GM23248 (cell line): ENCODE measurements at regions not wholly inside any gene's neighbourhood (a gene's known extent, or its start where the extent isn't known, plus 50 kb on each side); places are given as distances from the start of the nearest gene placed in this dataset.

Experiments
- DNase-seq: peaks from one replicate; pipeline ENCODE4 v3.0.0-alpha.2; 2015
- H2AFZ ChIP-seq: fragments of 200-600 bp; sonication (generic); 2 replicates; pipeline ENCODE4 v1.6.1; 2016; ENCODE audit warnings: antibody characterized with exemption
- H3F3A ChIP-seq: fragments of 200-600 bp; sonication (generic); 2 replicates; pipeline ENCODE4 v1.6.1; 2016; ENCODE audit warnings: mild to moderate bottlenecking, antibody characterized with exemption, mixed run types; ENCODE audit not compliant: insufficient read depth
- H3K27ac ChIP-seq: fragments of 200-600 bp; sonication (generic); 2 replicates; pipeline ENCODE4 v1.5.1; 2016; ENCODE audit warnings: mild to moderate bottlenecking
- H3K27me3 ChIP-seq: fragments of 200-600 bp; sonication (generic); replicated peaks from 2 replicates; pipeline ENCODE4 v1.6.1; 2016; ENCODE audit warnings: mild to moderate bottlenecking; ENCODE audit not compliant: insufficient read depth
- H3K36me3 ChIP-seq: fragments of 200-600 bp; sonication (generic); 2 replicates; pipeline ENCODE4 v1.6.1; 2016; ENCODE audit warnings: low read depth, mild to moderate bottlenecking
- H3K4me1 ChIP-seq: fragments of 200-600 bp; sonication (generic); 2 replicates; pipeline ENCODE4 v1.6.1; 2016; ENCODE audit warnings: mild to moderate bottlenecking; ENCODE audit not compliant: insufficient read depth
- H3K4me2 ChIP-seq: fragments of 200-600 bp; sonication (generic); one replicate; pipeline ENCODE4 v1.6.1; 2016; ENCODE audit warnings: mild to moderate bottlenecking; ENCODE audit not compliant: unreplicated experiment
- H3K4me3 ChIP-seq: fragments of 200-600 bp; sonication (generic); 2 replicates; pipeline ENCODE4 v1.5.1; 2016; ENCODE audit warnings: mild to moderate bottlenecking
- H3K79me2 ChIP-seq: fragments of 200-600 bp; sonication (generic); 2 replicates; pipeline ENCODE4 v1.6.1; 2016; ENCODE audit warnings: mild to moderate bottlenecking; ENCODE audit not compliant: insufficient read depth
- H3K9ac ChIP-seq: fragments of 200-600 bp; sonication (generic); 2 replicates; pipeline ENCODE4 v1.6.1; 2016; ENCODE audit warnings: mild to moderate bottlenecking
- H3K9me2 ChIP-seq: fragments of 200-600 bp; sonication (generic); 2 replicates; pipeline ENCODE4 v1.6.1; 2016; ENCODE audit warnings: mixed run types, mild to moderate bottlenecking, moderate library complexity; ENCODE audit not compliant: insufficient read depth
- H3K9me3 ChIP-seq: fragments of 200-600 bp; sonication (generic); one replicate; pipeline ENCODE4 v1.6.1; 2017; ENCODE audit warnings: low read depth
- H4K20me1 ChIP-seq: fragments of 200-600 bp; sonication (generic); 2 replicates; pipeline ENCODE4 v1.6.0; 2016; ENCODE audit not compliant: insufficient read depth
- EZH2 ChIP-seq: fragments of 200-600 bp; sonication (generic); IDR thresholded peaks from 2 replicates; pipeline ENCODE4 v1.6.1; 2018; ENCODE audit warnings: antibody characterized with exemption, mild to moderate bottlenecking; ENCODE audit not compliant: insufficient read depth, poor library complexity, severe bottlenecking
- EZH2phosphoT487 ChIP-seq: fragments of 200-600 bp; sonication (generic); IDR thresholded peaks from 2 replicates; pipeline ENCODE4 v1.6.1; 2018; ENCODE audit warnings: antibody characterized with exemption, moderate library complexity, mild to moderate bottlenecking, low read depth; ENCODE audit not compliant: insufficient read depth
- WGBS, 2 experiments: methylation state at CpG; one replicate each; pipeline ENCODE4 v1.1.6; 2015 to 2017; ENCODE audit warnings: low lambda C conversion rate in 2 of 2, low coverage in 1 of 2; ENCODE audit errors: missing lambda C conversion rate in 2 of 2; 5-methylcytosine and 5-hydroxymethylcytosine counted together
- in situ Hi-C: fragments of 300-500 bp; cut with MboI; formaldehyde crosslinking; loops from 2 replicates; pipeline ENCODE4 v1.15.0; 2020

DNA sequence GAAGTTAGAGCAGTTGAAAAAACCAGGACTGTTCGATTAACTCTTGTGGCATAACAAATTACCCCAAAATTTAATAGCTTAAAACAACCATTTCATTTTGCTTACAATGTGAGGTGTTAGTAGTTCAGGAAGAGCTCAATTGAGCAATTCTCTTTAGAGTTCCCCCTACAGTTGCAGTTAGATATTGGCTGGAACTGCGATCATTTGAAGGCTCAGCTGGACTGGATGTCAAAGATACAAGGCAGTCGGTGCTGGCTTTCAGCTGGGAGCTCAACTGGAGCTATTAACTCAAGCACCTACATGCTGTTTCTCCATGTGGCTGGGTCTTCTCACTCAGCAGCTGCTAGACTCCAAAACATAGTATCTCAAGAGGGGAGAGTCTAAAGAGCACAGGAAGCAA is 96.0 kb upstream of the LOC128125822 start:
- no peaks in the 10 kb centered on the region for H3K9me3 ChIP-seq
- H3K79me2 ChIP-seq, result no peaks in the 10 kb centered on the region
- 14 to 20% methylated on average over 3 of the region's 3 CpGs for WGBS, 2 experiments
- in situ Hi-C loops, result no loop called here
- no peak overlapping the region for H2AFZ ChIP-seq
- no peaks in the 10 kb centered on the region for H3F3A ChIP-seq
- no peak overlapping the region for H3K27ac ChIP-seq
- H4K20me1 ChIP-seq, result no peaks in the 10 kb centered on the region
- H3K4me1 ChIP-seq, result no peaks in the 10 kb centered on the region
- TF ChIP-seq EZH2phosphoT487 (no peak), EZH2 (no peak)
- H3K4me2 ChIP-seq, result no peak overlapping the region
- DNase-seq, result no peak
- no peaks in the 10 kb centered on the region for H3K9me2 ChIP-seq
- no peak overlapping the region for H3K9ac ChIP-seq
- no peaks in the 10 kb centered on the region for H3K36me3 ChIP-seq
- H3K4me3 ChIP-seq, result no peak overlapping the region
- H3K27me3 ChIP-seq, result 0 out of 2 replicates have a peak, but pooled peaks cover 4% of the 10 kb centered on the region

DNA sequence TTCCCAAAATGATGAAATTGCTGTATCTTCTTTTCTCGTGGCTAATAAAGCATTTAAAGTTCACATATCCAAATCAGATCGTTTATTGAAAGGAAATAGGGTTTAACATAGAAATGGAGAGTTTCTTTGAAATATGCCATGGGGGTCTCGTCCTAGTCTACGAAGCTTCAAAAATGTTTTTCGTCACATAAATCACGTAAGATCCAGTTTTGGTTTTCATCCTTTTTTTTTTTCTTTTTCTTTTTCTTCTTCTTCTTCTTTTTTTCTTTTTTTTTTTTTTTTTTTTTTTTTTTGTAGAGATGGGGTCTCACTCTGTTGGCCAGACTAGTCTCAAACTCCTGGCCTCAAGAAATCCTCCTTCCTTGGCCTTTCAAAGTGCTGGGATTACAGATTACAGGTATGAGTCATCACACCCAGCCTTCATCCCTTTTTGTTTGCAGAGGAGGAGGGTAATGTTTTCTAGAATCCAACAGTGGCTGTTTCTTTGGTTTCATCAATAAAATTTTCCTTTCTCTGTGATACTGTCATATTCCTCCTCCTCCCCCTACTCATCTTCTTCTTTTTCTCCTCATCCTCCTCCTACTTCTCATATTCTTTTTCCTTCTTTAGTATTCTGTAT is 94.7 kb upstream of the LOC128125822 start:
- Histone ChIP-seq H2AFZ (no peak overlapping the region), H4K20me1 (no peaks in the 10 kb centered on the region), H3K27ac (no peak overlapping the region), H3K9me3 (no peaks in the 10 kb centered on the region), H3K27me3 (0 out of 2 replicates have a peak, but pooled peaks cover 4% of the 10 kb centered on the region), H3K9ac (no peak overlapping the region), H3F3A (no peaks in the 10 kb centered on the region), H3K4me1 (no peaks in the 10 kb centered on the region), H3K79me2 (no peaks in the 10 kb centered on the region), H3K36me3 (no peaks in the 10 kb centered on the region), H3K4me2 (no peak overlapping the region), H3K4me3 (no peak overlapping the region), H3K9me2 (no peaks in the 10 kb centered on the region)
- in situ Hi-C loops, result no loop called here
- TF ChIP-seq EZH2, result no peak
- TF ChIP-seq EZH2phosphoT487, result no peak
- no peak for DNase-seq
- 43 to 44% methylated on average over 6 of the region's 6 CpGs for WGBS, 2 experiments

DNA sequence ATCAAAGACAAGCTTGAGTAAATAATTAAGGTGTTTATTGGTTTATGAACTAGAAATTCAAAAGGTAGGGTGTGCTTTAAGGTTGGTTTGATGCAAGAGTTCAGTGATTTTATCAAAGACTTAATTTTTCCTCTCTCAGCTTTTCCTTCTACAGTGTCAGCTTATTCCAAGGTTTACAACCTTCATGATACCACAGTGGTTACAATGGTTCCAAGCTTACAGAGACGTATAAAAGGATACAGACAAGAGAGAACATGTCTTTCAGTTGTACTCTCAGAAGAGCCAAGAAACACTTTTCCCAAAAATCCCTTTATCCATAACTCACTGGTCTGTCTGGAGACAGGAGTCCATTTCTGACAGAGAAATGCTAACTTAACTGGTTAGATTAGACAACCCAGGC is 93.5 kb upstream of the LOC128125822 start:
- Histone ChIP-seq H3K4me2 (no peak overlapping the region), H2AFZ (no peak overlapping the region), H3K9me2 (no peaks in the 10 kb centered on the region), H3K4me3 (no peak overlapping the region), H3K4me1 (no peaks in the 10 kb centered on the region), H3K27me3 (0 out of 2 replicates have a peak, but pooled peaks cover 4% of the 10 kb centered on the region), H3K27ac (no peak overlapping the region), H3K79me2 (no peaks in the 10 kb centered on the region), H3K9me3 (no peaks in the 10 kb centered on the region), H3F3A (no peaks in the 10 kb centered on the region), H4K20me1 (no peaks in the 10 kb centered on the region), H3K9ac (no peak overlapping the region), H3K36me3 (no peaks in the 10 kb centered on the region)
- TF ChIP-seq EZH2, result no peak
- TF ChIP-seq EZH2phosphoT487, result no peak
- WGBS, 2 experiments, result 18 to 24% methylated on average over 1 of the region's 1 CpG
- in situ Hi-C loops, result no loop called here
- DNase-seq, result no peak

DNA sequence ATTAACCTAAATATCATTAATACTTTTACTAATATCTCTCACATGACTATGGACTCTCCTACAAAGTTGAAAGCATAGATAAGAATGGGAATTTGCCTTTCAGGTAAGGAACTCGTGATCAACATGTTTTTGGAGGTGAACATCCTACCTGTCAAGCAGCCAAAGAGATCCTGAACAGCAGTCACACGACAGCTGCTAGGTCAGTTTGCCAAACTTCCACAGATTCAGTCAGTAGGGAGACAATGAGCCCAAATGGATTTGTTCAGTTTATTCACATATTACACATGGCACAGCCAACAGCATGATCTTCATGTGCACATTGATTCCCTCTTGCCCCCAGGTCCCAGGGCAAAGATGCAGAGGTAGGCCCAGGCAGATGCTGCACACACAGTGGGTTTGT is 86.1 kb upstream of the LOC128125822 start:
- Histone ChIP-seq H3K79me2 (no peaks in the 10 kb centered on the region), H3K9ac (no peak overlapping the region), H2AFZ (no peak overlapping the region), H3F3A (no peaks in the 10 kb centered on the region), H3K36me3 (no peaks in the 10 kb centered on the region), H3K9me2 (no peaks in the 10 kb centered on the region), H4K20me1 (no peaks in the 10 kb centered on the region), H3K4me3 (no peak overlapping the region), H3K27me3 (peaks cover 3% of the 10 kb centered on the region), H3K9me3 (no peaks in the 10 kb centered on the region), H3K4me2 (no peak overlapping the region), H3K4me1 (no peaks in the 10 kb centered on the region), H3K27ac (no peak overlapping the region)
- TF ChIP-seq EZH2phosphoT487 (no peak), EZH2 (no peak)
- in situ Hi-C loops, result no loop called here
- no peak for DNase-seq
- 13% methylated on average over 2 of the region's 2 CpGs for WGBS, 2 experiments
